Fibroblast of lung (primary cell): ENCODE measurements at regions not wholly inside any gene's neighbourhood (a gene's known extent, or its start where the extent isn't known, plus 50 kb on each side); places are given as distances from the start of the nearest gene placed in this dataset.

Experiments
- CTCF ChIP-seq, 2 donors: IDR thresholded peaks in 1 of 2; conservative IDR thresholded peaks in 1 of 2; 1 replicate in 1 of 2; 2 replicates in 1 of 2; pipeline ENCODE4 v1.5.1; 2011 to 2012; ENCODE audit warnings: low read length in 2 of 2, control low read depth in 1 of 2, inconsistent platforms in 1 of 2, low read depth in 1 of 2, mild to moderate bottlenecking in 1 of 2
- EZH2 ChIP-seq: IDR thresholded peaks from 2 replicates; pipeline ENCODE4 v1.5.1; 2012; ENCODE audit warnings: low read length, control low read depth, mild to moderate bottlenecking; ENCODE audit errors: missing control alignments

GRCh38 chr1:208851366-208851765 is 607.2 kb upstream of the PLXNA2 start:
- no peak for TF ChIP-seq CTCF (conservative IDR thresholded peaks at IDR 0.05 in 1 of 2, IDR thresholded peaks at IDR 0.05 in 1 of 2; ENCODE audit: low read depth in 1 of 2, low read length in 2 of 2)
- TF ChIP-seq EZH2 = no peak
